Stomach (tissue), 8 donors: ENCODE measurements at regions not wholly inside any gene's neighbourhood (a gene's known extent, or its start where the extent isn't known, plus 50 kb on each side); places are given as distances from the start of the nearest gene placed in this dataset.
"Not testable (repeated sequence)": the region's sequence is repeated elsewhere in the genome, so short reads cannot be mapped to it uniquely, and the experiment has no call there.

ENCODE experiments used
- DNase-seq, 2 donors: peaks; one replicate each; pipeline versions ENCODE4 v3.0.0 to v3.0.0-alpha.2; 2013 to 2019
- H3K27ac ChIP-seq, 5 donors: fragments of 200-600 bp in 4 of 5; sonication (generic) in 4 of 5; one replicate each; pipeline ENCODE4 v1.5.1; 2013 to 2019; ENCODE audit warnings: mild to moderate bottlenecking in 1 of 5, moderate library complexity in 1 of 5
- H3K27me3 ChIP-seq, 3 donors: fragments of 200-600 bp; sonication (generic); one replicate each; pipeline ENCODE4 v1.5.1; 2017 to 2019; ENCODE audit warnings: mixed run types in 1 of 3
- H3K36me3 ChIP-seq, 4 donors: fragments of 200-600 bp; sonication (generic); 1 replicate in 3 of 4; 2 replicates in 1 of 4; pipeline ENCODE4 v1.5.1; 2016 to 2019
- H3K4me1 ChIP-seq, 4 donors: fragments of 200-600 bp; sonication (generic); one replicate each; pipeline ENCODE4 v1.5.1; 2016 to 2019
- H3K4me3 ChIP-seq, 4 donors: fragments of 200-600 bp; sonication (generic) in 3 of 4; one replicate each; pipeline ENCODE4 v1.5.1; 2016 to 2019; ENCODE audit warnings: mild to moderate bottlenecking in 1 of 4
- H3K9me3 ChIP-seq, 4 donors: fragments of 200-600 bp; sonication (generic); one replicate each; pipeline ENCODE4 v1.5.1; 2016 to 2019
- EP300 ChIP-seq: sonication (generic); formaldehyde crosslinking; IDR thresholded peaks from one replicate; pipeline ENCODE4 v1.6.1; 2017; ENCODE audit warnings: antibody characterized with exemption
- POLR2A ChIP-seq, 4 donors: fragments of 450-650 bp; IDR thresholded peaks; one replicate each; pipeline ENCODE4 v1.6.1; 2016; ENCODE audit warnings: antibody characterized with exemption in 4 of 4, control low read depth in 2 of 4, mild to moderate bottlenecking in 1 of 4, moderate library complexity in 1 of 4
- POLR2AphosphoS5 ChIP-seq, 3 donors: sonication (generic); formaldehyde crosslinking; IDR thresholded peaks; one replicate each; pipeline ENCODE4 v1.6.1; 2016; ENCODE audit warnings: antibody characterized with exemption in 3 of 3
- WGBS, 5 donors: extraction: QIAGEN DNeasy Blood & Tissue Kit in 3 of 5; methylation state at CpG; one replicate each; pipeline versions ENCODE4 v1.1.5 to v1.1.7; 2013 to 2018; 5-methylcytosine and 5-hydroxymethylcytosine counted together
- intact Hi-C: fragments of 100-400 bp; cut with DNase I; formaldehyde crosslinking; loops from one replicate; pipeline ENCODE4 v1.15.1; 2023; ENCODE audit warnings: low total_unique reads
- TF ChIP-seq, protein P1 (sequence below), 7 experiments: fragments of 450-650 bp in 4 of 7; fragments of 200-600 bp in 3 of 7; sonication (generic) in 3 of 7; IDR thresholded peaks; one replicate each; pipeline ENCODE4 v1.5.1; 2016 to 2019; ENCODE audit warnings: antibody characterized with exemption in 7 of 7, control low read depth in 2 of 7, mild to moderate bottlenecking in 1 of 7
- donor health status: healthy with polysubstance abuse.
- donor health status: Bipolar disorder and iron deficiency.
- donor health status: healthy.

DNA sequence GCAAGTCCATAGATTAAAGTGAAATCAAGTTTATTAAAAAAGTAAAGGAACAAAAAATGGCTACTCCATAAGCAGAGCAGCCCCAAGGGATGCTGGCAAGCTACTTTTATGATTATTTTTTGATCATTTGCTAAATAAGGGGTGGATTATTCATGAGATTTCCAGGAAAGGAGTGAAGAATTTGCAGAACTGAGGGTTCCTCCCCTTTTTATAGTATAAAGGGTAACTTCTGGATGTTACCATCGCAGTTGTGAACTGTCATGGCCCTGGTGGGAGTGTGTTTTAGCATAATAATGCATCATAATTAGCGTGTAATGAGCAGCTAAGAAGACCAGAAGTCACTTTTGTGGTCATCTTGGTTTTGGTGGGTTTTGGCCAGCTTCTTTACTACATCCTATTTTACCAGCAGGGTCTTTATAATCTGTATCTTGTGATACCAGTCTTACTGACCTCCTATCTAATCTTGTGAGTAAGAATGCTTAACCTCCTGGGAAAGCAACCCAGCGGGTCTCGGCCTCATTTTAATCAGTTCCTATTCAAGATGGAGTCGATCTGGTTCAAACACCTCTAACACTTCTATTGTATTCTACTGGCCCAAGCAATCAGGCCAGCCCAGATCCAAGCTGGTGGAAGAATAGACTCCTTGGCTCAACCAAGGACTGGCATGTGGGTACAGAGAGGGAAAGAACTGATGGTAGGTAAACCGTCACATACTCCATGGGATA is 87.9 kb upstream of the NPSR1 start:
- 69 to 79% (median 75%) methylated on average over 6 of the region's 6 CpGs for WGBS, 5 donors
- no peak for DNase-seq
- intact Hi-C loops = no loop called here

DNA sequence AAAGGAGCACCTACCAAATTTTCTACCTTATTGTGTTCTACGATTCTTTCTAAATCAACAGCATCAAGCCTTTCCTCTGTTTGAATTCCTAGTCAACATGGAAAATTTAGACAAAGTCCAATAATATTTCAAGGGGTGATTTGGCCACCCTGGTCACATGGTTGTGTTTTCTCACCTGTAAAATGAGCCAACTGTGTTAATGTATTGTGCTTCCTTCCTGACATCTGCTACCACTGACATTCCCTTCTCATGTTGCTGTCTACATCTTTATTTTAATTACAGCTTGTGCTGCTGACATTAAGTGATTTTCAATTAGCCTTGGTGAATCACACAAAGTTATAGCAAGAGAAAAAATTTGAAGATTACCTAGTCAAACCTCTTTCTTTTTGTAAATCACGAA is 83.0 kb upstream of the NPSR1 start:
- TF ChIP-seq EP300 = no peak
- no peak for TF ChIP-seq POLR2A (IDR thresholded peaks at IDR 0.05)
- TF ChIP-seq POLR2AphosphoS5 (IDR thresholded peaks at IDR 0.05) = no peak
- TF ChIP-seq, protein P1, sequence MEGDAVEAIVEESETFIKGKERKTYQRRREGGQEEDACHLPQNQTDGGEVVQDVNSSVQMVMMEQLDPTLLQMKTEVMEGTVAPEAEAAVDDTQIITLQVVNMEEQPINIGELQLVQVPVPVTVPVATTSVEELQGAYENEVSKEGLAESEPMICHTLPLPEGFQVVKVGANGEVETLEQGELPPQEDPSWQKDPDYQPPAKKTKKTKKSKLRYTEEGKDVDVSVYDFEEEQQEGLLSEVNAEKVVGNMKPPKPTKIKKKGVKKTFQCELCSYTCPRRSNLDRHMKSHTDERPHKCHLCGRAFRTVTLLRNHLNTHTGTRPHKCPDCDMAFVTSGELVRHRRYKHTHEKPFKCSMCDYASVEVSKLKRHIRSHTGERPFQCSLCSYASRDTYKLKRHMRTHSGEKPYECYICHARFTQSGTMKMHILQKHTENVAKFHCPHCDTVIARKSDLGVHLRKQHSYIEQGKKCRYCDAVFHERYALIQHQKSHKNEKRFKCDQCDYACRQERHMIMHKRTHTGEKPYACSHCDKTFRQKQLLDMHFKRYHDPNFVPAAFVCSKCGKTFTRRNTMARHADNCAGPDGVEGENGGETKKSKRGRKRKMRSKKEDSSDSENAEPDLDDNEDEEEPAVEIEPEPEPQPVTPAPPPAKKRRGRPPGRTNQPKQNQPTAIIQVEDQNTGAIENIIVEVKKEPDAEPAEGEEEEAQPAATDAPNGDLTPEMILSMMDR (IDR thresholded peaks at IDR 0.05) = no peak
- no peaks in the 10 kb centered on the region for H3K4me1 ChIP-seq
- peaks cover 0 to 14% (median 4%) of the 10 kb centered on the region in 4 donors for H3K9me3 ChIP-seq
- intact Hi-C loops = no loop called here
- H3K4me3 ChIP-seq = no peak overlapping the region
- no peaks in the 10 kb centered on the region for H3K27me3 ChIP-seq
- H3K27ac ChIP-seq = no peak overlapping the region
- no peaks in the 10 kb centered on the region for H3K36me3 ChIP-seq
- no peak for DNase-seq
- WGBS, 5 donors = 57 to 79% (median 70%) methylated on average over 2 of the region's 2 CpGs

More for the DNA sequence above, 87.9 kb upstream of the NPSR1 start:
- Histone ChIP-seq H3K9me3 (no peaks in the 10 kb centered on the region), H3K36me3 (no peaks in the 10 kb centered on the region), H3K4me1 (no peaks in the 10 kb centered on the region), H3K4me3 (no peak overlapping the region), H3K27me3 (no peaks in the 10 kb centered on the region), H3K27ac (no peak overlapping the region)
- TF ChIP-seq, protein P1 (IDR thresholded peaks at IDR 0.05) = no peak

GRCh38 chr7:34577934-34578333 is 80.1 kb upstream of the NPSR1 start:
- H3K36me3 ChIP-seq, H3K27me3 ChIP-seq, H3K27ac ChIP-seq, H3K4me3 ChIP-seq, intact Hi-C loops, DNase-seq, H3K4me1 ChIP-seq: not testable (repeated sequence)
- 90 to 100% (median 96%) methylated on average over 1 of the region's 1 CpG for WGBS, 5 donors
- H3K9me3 ChIP-seq = peaks cover 0 to 14% (median 4%) of the 10 kb centered on the region in 4 donors

DNA sequence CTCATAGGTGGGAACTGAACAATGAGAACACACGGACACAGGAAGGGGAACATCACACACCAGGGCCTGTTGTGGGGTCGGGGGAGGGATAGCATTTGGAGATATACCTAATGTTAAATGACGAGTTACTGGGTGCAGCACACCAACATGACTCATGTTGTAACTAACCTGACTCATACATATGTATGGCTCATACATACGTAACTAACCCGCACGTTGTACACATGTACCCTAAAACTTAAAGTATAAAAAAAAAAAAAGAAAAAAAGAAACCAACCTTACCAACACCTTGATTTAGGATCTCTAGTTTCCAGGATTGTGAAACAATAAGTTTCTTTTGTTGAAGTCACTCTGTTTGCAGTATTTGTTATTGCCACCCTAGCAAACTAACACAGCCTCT is 76.3 kb upstream of the NPSR1 start:
- intact Hi-C loops, H3K36me3 ChIP-seq, H3K27me3 ChIP-seq, H3K27ac ChIP-seq, H3K4me1 ChIP-seq, H3K9me3 ChIP-seq, DNase-seq, H3K4me3 ChIP-seq: not testable (repeated sequence)
- 85 to 91% (median 89%) methylated on average over 6 of the region's 6 CpGs for WGBS, 5 donors

GRCh38 chr7:34584526-34584925 is 73.5 kb upstream of the NPSR1 start:
- WGBS, 5 donors = 80 to 93% (median 88%) methylated on average over 6 of the region's 6 CpGs
- no peak for DNase-seq
- H3K27ac ChIP-seq = no peak overlapping the region
- H3K9me3 ChIP-seq = peaks cover 0 to 9% (median 3%) of the 10 kb centered on the region in 4 donors
- H3K4me1 ChIP-seq = no peaks in the 10 kb centered on the region
- intact Hi-C loops = no loop called here
- no peak overlapping the region for H3K4me3 ChIP-seq
- H3K36me3 ChIP-seq = no peaks in the 10 kb centered on the region
- no peaks in the 10 kb centered on the region for H3K27me3 ChIP-seq
- TF ChIP-seq EP300 (no peak), POLR2AphosphoS5 (IDR thresholded peaks at IDR 0.05) (no peak), POLR2A (IDR thresholded peaks at IDR 0.05) (no peak)
- TF ChIP-seq, protein P1 (IDR thresholded peaks at IDR 0.05) = no peak
